Thyroid gland (tissue), 4 donors: ENCODE measurements at regions not wholly inside any gene's neighbourhood (a gene's known extent, or its start where the extent isn't known, plus 50 kb on each side); places are given as distances from the start of the nearest gene placed in this dataset.

Experiments used
- DNase-seq, 2 donors: peaks; one replicate each; pipeline ENCODE4 v3.0.0-alpha.2; 2019
- H3K27ac ChIP-seq, 3 donors: fragments of 200-600 bp; sonication (generic); 1 replicate in 2 of 3; 2 replicates in 1 of 3; pipeline ENCODE4 v1.5.1; 2016 to 2019; ENCODE audit warnings: mild to moderate bottlenecking in 1 of 3, moderate library complexity in 1 of 3
- H3K27me3 ChIP-seq: fragments of 200-600 bp; sonication (generic); one replicate; pipeline ENCODE4 v1.5.1; 2019
- H3K36me3 ChIP-seq, 2 donors: fragments of 200-600 bp; sonication (generic); one replicate each; pipeline ENCODE4 v1.5.1; 2016 to 2019
- H3K4me1 ChIP-seq, 2 donors: fragments of 200-600 bp; sonication (generic); one replicate each; pipeline ENCODE4 v1.5.1; 2017 to 2019
- H3K4me3 ChIP-seq, 3 donors: fragments of 200-600 bp; sonication (generic); replicated peaks in 1 of 3; 1 replicate in 2 of 3; 2 replicates in 1 of 3; pipeline ENCODE4 v1.5.1; 2016; ENCODE audit warnings: mild to moderate bottlenecking in 1 of 3
- H3K9me3 ChIP-seq: fragments of 200-600 bp; sonication (generic); one replicate; pipeline ENCODE4 v1.5.1; 2017
- POLR2A ChIP-seq, 2 donors: fragments of 450-650 bp; IDR thresholded peaks; one replicate each; pipeline ENCODE4 v1.6.1; 2017; ENCODE audit warnings: antibody characterized with exemption in 2 of 2, mild to moderate bottlenecking in 2 of 2, moderate library complexity in 1 of 2
- WGBS, 2 donors: methylation state at CpG; one replicate each; pipeline ENCODE4 v1.1.5; 2017; 5-methylcytosine and 5-hydroxymethylcytosine counted together
- intact Hi-C: fragments of 100-400 bp; cut with DNase I; formaldehyde crosslinking; loops from one replicate; pipeline ENCODE4 v1.15.1; 2023
- TF ChIP-seq, protein P1 (sequence below), 6 experiments: fragments of 200-600 bp in 3 of 6; fragments of 450-650 bp in 3 of 6; sonication (generic) in 3 of 6; IDR thresholded peaks; one replicate each; pipeline ENCODE4 v1.5.1; 2016 to 2019; ENCODE audit warnings: antibody characterized with exemption in 6 of 6, mild to moderate bottlenecking in 2 of 6, inconsistent platforms in 1 of 6, moderate library complexity in 1 of 6

DNA sequence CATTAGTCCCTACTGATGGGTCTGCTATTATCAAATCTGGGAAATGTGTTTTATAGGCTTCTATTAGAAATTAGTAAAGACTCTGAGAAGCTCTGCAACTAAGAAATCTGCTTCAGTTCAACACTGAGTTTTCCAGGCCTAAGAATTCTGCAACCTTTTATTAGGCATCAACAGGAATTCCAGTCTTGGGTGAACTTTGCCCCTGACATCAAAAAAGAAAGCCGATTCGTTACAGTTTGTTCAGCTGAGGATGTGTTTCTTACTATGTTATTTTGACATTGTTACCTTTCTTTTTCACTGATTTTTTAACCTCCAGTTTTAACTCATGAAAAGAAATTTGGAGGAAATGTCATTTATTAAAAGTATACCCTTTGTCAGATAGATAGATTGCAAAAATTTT is 131.5 kb upstream of the KCNH8 start:
- 48 to 53% methylated on average over 2 of the region's 2 CpGs for WGBS, 2 donors
- TF ChIP-seq, protein P1, sequence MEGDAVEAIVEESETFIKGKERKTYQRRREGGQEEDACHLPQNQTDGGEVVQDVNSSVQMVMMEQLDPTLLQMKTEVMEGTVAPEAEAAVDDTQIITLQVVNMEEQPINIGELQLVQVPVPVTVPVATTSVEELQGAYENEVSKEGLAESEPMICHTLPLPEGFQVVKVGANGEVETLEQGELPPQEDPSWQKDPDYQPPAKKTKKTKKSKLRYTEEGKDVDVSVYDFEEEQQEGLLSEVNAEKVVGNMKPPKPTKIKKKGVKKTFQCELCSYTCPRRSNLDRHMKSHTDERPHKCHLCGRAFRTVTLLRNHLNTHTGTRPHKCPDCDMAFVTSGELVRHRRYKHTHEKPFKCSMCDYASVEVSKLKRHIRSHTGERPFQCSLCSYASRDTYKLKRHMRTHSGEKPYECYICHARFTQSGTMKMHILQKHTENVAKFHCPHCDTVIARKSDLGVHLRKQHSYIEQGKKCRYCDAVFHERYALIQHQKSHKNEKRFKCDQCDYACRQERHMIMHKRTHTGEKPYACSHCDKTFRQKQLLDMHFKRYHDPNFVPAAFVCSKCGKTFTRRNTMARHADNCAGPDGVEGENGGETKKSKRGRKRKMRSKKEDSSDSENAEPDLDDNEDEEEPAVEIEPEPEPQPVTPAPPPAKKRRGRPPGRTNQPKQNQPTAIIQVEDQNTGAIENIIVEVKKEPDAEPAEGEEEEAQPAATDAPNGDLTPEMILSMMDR (IDR thresholded peaks at IDR 0.05), result no peak
- no peak for TF ChIP-seq POLR2A (IDR thresholded peaks at IDR 0.05)
- no peaks in the 10 kb centered on the region for H3K4me1 ChIP-seq

DNA sequence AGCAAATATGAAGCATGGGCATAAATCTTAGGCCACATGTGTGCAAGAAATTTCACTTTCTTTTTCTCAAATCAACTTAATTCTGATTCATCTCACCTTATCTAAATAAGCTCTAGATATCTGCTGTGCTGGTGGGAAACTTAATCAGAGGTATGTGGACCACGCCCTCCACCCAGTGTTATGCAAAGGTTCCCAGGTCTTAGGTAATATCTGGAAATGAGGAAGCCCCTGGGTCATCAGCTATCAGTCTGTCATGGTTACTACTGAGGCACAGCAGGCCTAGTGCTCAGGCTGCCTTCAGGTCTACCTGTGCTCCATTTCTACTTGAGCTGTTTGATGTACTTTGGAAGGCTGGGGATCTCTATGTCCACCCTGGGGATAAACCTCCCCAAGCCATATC is 134.4 kb upstream of the KCNH8 start:
- WGBS, 2 donors, result 77 to 84% methylated on average over 1 of the region's 1 CpG
- no peak overlapping the region for H3K4me3 ChIP-seq
- no peak overlapping the region for H3K27ac ChIP-seq
- TF ChIP-seq, protein P1 (IDR thresholded peaks at IDR 0.05), result no peak
- no peak for TF ChIP-seq POLR2A (IDR thresholded peaks at IDR 0.05)
- H3K36me3 ChIP-seq, result no peaks in the 10 kb centered on the region
- no peaks in the 10 kb centered on the region for H3K9me3 ChIP-seq
- intact Hi-C loops, result no loop called here
- H3K4me1 ChIP-seq, result no peaks in the 10 kb centered on the region
- no peaks in the 10 kb centered on the region for H3K27me3 ChIP-seq
- no peak for DNase-seq

More for the DNA sequence above, 131.5 kb upstream of the KCNH8 start:
- no peak overlapping the region for H3K4me3 ChIP-seq
- intact Hi-C loops, result no loop called here
- no peaks in the 10 kb centered on the region for H3K27me3 ChIP-seq
- DNase-seq, result no peak
- H3K9me3 ChIP-seq, result no peaks in the 10 kb centered on the region
- H3K27ac ChIP-seq, result no peak overlapping the region
- H3K36me3 ChIP-seq, result no peaks in the 10 kb centered on the region

DNA sequence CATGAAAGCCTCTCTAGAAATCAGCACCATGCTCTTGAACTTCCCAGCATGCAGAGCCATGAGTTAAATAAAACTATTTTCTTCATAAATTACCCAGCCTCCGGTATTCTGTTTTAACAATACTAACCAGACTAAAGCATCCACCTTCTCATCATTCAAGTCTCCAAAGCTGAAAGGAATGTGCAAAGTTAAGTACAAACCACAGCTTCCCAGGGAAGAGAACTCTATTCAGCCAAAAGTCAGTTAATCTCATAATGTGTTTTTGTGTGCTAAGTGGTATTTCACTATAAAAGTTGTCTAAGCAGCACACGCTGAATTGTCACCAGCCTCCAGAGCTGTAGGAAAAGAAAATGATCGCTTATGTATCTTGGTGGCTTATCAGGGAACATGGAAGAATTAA is 135.5 kb upstream of the KCNH8 start:
- intact Hi-C loops, result no loop called here
- H3K4me3 ChIP-seq, result no peak overlapping the region
- H3K9me3 ChIP-seq, result no peaks in the 10 kb centered on the region
- no peaks in the 10 kb centered on the region for H3K4me1 ChIP-seq
- H3K27me3 ChIP-seq, result no peaks in the 10 kb centered on the region
- 55 to 60% methylated on average over 3 of the region's 3 CpGs for WGBS, 2 donors
- no peak for DNase-seq
- no peaks in the 10 kb centered on the region for H3K36me3 ChIP-seq
- H3K27ac ChIP-seq, result no peak overlapping the region
- TF ChIP-seq, protein P1 (IDR thresholded peaks at IDR 0.05), result no peak
- TF ChIP-seq POLR2A (IDR thresholded peaks at IDR 0.05), result no peak

DNA sequence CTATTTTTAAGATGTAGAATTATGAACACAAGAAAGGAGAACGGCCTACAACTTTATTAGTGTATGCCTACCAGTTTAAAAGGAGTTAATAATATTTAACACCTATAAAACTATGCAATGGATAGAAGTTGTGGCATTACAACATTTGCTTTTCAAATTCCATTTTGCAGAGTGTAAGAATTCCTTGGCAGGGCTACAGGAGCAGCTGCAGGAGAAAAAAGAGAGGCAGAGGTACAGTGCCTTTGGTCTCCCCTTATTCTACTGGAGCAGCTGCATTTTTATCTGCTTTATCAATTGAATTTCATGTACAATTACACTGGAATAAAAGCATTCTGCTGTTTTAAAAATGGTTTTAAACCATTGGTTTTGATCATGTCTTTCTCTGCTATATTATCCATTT is 145.7 kb upstream of the KCNH8 start:
- H3K9me3 ChIP-seq, result no peaks in the 10 kb centered on the region
- 73 to 90% methylated on average over 1 of the region's 1 CpG for WGBS, 2 donors
- intact Hi-C loops, result no loop called here
- DNase-seq, result no peak
- H3K27me3 ChIP-seq, result no peaks in the 10 kb centered on the region
- H3K36me3 ChIP-seq, result no peaks in the 10 kb centered on the region
- TF ChIP-seq, protein P1 (IDR thresholded peaks at IDR 0.05), result no peak
- no peak for TF ChIP-seq POLR2A (IDR thresholded peaks at IDR 0.05)
- H3K4me3 ChIP-seq, result no peak overlapping the region
- H3K4me1 ChIP-seq, result no peaks in the 10 kb centered on the region
- H3K27ac ChIP-seq, result no peak overlapping the region

DNA sequence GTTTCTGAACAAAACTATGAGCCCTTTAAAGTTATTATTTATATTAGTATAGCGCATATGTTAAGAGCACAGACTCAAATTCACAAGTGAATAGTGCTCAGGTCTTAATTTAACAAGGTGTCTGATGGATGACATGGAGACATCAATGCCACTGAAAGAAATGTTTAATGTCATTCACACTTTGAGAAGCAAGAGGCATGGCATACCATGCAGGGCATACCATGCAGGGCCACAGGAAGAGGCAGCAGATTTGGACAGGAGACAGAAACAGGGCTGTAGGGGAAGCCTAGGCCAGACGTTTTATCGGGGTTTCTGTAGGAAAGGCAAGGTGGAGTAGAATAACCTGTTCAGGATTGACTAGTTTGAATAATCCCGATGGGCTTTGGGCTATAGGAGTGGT is 150.2 kb upstream of the KCNH8 start:
- intact Hi-C loops, result loop anchor here (10.0 kb wide), 1 partner anchor 153 kb away; no protein-coding TSS in a partner anchor
- no peak overlapping the region for H3K4me3 ChIP-seq
- no peaks in the 10 kb centered on the region for H3K36me3 ChIP-seq
- H3K9me3 ChIP-seq, result no peaks in the 10 kb centered on the region
- WGBS, 2 donors, result 85 to 91% methylated on average over 4 of the region's 4 CpGs
- no peaks in the 10 kb centered on the region for H3K4me1 ChIP-seq
- TF ChIP-seq, protein P1 (IDR thresholded peaks at IDR 0.05), result no peak
- no peak for TF ChIP-seq POLR2A (IDR thresholded peaks at IDR 0.05)
- DNase-seq, result no peak
- no peaks in the 10 kb centered on the region for H3K27me3 ChIP-seq
- no peak overlapping the region for H3K27ac ChIP-seq
